ENCODE measurements at regions not wholly inside any gene's neighbourhood (a gene's known extent, or its start where the extent isn't known, plus 50 kb on each side); places are given as distances from the start of the nearest gene placed in this dataset.

DNA sequence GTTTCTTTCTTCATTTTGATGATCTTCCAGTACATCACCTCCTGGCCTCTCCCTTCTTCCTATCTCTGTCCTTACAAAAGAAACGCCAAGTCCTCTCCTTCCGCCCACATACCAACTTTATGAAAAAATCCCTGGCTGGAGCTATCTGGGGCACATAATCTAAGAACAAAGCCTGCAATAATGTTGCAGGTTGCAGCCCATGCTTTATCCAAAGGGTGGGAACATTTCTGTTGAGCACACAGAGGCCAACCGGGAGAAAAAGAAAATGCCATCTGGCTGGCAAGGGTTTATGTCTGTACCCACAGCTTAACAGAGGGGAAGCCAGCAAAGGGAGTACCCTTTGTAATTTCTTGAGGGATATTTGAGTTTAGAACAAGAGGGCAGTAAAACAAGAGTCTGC lies 409.6 kb downstream of the SOX9 start:
- no peak for TF ChIP-seq CTCF (IDR thresholded peaks at IDR 0.05; ENCODE audit: insufficient read depth, missing control alignments)
- DNase-seq (ENCODE audit: insufficient read length, low spot score) (no peak), FAIRE-seq (no peak)

GRCh38 chr17:72531729-72532128 lies 410.9 kb downstream of the SOX9 start:
- TF ChIP-seq CTCF (IDR thresholded peaks at IDR 0.05; ENCODE audit: insufficient read depth, missing control alignments), result no peak
- FAIRE-seq, result no peak

DNA sequence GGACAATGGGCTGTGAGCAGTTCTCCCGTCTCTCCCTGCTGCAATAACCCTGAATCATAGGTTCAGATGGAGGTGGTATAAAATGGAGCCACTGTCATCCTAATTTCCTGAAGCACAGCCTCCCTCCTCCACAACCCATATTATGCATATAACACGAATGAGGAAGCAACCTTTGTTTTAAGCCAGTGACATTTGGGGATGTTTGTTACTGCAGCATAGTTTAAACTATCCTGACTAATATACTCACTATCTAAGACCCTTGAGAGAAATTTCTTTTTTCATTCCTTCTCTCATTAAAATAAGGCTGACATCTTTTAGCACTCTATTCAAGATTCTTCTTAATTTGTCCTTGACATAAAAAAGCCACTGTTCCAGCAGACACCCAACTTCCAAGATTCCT lies 413.4 kb downstream of the SOX9 start:
- FAIRE-seq (no peak), DNase-seq (ENCODE audit: insufficient read length, low spot score) (no peak)
- no peak for TF ChIP-seq CTCF (IDR thresholded peaks at IDR 0.05; ENCODE audit: insufficient read depth, missing control alignments)

More at GRCh38 chr17:72531729-72532128, 410.9 kb downstream of the SOX9 start:
- DNase-seq (ENCODE audit: insufficient read length, low spot score), result no peak

DNA sequence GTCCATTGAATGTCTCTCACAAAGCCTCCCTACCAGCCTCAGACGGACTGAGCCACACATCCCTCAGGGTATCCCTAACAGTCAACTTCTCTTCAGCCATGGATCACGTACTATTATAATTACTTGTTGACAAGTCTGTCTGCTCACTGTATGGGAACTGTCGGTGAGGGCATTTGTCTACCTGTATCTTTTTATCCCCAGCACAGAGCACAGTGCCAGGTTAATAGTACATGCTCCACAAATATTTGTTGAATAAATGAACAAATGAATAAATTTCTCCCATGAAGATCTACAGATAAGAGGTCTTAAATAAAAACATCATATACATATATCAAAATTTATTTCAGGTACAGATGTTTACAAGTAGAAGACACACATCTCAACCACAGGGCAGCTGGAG lies 414.0 kb downstream of the SOX9 start:
- FAIRE-seq, result no peak

DNA sequence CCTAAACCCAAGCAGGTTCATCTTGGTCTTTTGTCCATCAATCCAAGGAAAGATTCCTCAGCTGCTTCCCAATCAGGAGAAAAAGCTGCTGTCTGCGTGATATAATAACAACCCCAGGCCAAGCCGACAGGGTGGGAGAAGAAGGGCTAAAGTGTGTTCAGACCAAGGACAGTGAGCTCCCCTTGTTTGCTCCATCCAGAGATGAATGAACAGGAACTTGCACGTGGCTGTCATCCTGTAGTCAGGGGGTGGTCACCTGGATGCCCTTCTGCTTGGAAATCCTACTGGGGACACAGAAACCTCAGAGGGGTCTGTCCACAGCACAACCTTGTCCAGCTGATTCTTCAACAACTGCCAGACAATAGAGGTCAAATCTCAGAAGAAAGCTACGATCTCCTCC lies 414.5 kb downstream of the SOX9 start:
- DNase-seq (ENCODE audit: insufficient read length, low spot score), result no peak
- FAIRE-seq, result no peak
- TF ChIP-seq CTCF (IDR thresholded peaks at IDR 0.05; ENCODE audit: insufficient read depth, missing control alignments), result no peak

More for the DNA sequence above, 414.0 kb downstream of the SOX9 start:
- DNase-seq (ENCODE audit: insufficient read length, low spot score), result no peak
- TF ChIP-seq CTCF (IDR thresholded peaks at IDR 0.05; ENCODE audit: insufficient read depth, missing control alignments), result no peak

GRCh38 chr17:72535779-72536178 lies 415.0 kb downstream of the SOX9 start:
- DNase-seq (ENCODE audit: insufficient read length, low spot score), result no peak
- FAIRE-seq, result no peak
- no peak for TF ChIP-seq CTCF (IDR thresholded peaks at IDR 0.05; ENCODE audit: insufficient read depth, missing control alignments)

GRCh38 chr17:72536788-72537187 lies 416.0 kb downstream of the SOX9 start:
- no peak for TF ChIP-seq CTCF (IDR thresholded peaks at IDR 0.05; ENCODE audit: insufficient read depth, missing control alignments)
- FAIRE-seq (no peak), DNase-seq (ENCODE audit: insufficient read length, low spot score) (no peak)
